ENCODE measurements at regions not wholly inside any gene's neighbourhood (a gene's known extent, or its start where the extent isn't known, plus 50 kb on each side); places are given as distances from the start of the nearest gene placed in this dataset.
A peak's percentile ranks its signal among the peaks of the same experiment; 100 is the strongest.
"Not testable (repeated sequence)": the region's sequence is repeated elsewhere in the genome, so short reads cannot be mapped to it uniquely, and the experiment has no call there.

DNA sequence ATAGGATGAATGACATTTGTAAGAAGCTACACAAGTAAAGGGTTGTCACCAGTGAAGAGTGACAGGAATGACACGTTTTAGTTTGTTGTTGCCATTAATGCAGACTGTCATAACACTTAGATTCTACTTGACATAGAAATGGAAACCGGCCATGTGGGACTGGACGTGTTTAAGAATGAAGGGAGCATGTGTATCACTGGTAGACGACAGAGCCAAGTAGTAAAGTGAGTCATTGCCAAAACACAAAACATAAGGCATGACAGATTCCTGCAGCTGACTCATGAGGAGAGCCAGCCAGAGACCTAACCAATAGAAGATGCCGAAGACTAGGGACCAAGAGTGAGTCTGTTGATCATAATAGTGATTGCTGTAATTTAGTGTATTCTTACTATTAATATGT is 106.2 kb upstream of the PLAAT1 start:
- WGBS, 2 donors = 17 to 23% methylated on average over 5 of the region's 5 CpGs
- TF ChIP-seq POLR2A (IDR thresholded peaks at IDR 0.05) = no peak
- TF ChIP-seq, protein P1, sequence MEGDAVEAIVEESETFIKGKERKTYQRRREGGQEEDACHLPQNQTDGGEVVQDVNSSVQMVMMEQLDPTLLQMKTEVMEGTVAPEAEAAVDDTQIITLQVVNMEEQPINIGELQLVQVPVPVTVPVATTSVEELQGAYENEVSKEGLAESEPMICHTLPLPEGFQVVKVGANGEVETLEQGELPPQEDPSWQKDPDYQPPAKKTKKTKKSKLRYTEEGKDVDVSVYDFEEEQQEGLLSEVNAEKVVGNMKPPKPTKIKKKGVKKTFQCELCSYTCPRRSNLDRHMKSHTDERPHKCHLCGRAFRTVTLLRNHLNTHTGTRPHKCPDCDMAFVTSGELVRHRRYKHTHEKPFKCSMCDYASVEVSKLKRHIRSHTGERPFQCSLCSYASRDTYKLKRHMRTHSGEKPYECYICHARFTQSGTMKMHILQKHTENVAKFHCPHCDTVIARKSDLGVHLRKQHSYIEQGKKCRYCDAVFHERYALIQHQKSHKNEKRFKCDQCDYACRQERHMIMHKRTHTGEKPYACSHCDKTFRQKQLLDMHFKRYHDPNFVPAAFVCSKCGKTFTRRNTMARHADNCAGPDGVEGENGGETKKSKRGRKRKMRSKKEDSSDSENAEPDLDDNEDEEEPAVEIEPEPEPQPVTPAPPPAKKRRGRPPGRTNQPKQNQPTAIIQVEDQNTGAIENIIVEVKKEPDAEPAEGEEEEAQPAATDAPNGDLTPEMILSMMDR (IDR thresholded peaks at IDR 0.05) = no peak
- peak in 1 of 2 donors; percentile 23 for DNase-seq (ENCODE audit: low spot score in 2 of 2)
- no peak overlapping the region for H3K4me3 ChIP-seq (ENCODE audit: low read depth, poor library complexity, severe bottlenecking)
- intact Hi-C loops (cut with DNase I; ENCODE audit: low total_unique reads) = no loop called here

DNA sequence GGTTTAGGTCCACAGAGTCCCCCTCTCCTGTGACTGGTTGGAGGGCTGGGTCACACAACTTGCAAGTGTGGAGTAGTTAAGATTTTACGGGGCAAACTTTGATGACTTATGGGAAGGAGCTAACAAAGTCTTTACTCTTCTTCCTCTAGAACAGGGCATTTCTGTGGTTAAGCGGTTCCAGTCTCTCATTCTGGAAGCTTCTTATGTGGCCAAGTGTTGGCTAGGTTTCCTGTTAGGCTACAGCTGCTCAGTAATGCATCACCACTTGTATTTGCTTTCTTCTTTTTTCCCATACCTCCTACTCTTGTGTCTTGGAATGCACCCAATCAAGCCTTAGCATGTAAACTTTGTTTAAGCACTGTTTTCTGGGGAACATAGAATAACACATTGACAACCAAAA is 100.6 kb upstream of the PLAAT1 start:
- no peak for TF ChIP-seq POLR2A (IDR thresholded peaks at IDR 0.05)
- TF ChIP-seq, protein P1 (IDR thresholded peaks at IDR 0.05) = no peak
- WGBS, 2 donors = 72 to 73% methylated on average over 2 of the region's 2 CpGs
- no peak for DNase-seq (ENCODE audit: low spot score in 2 of 2)
- H3K4me3 ChIP-seq (ENCODE audit: low read depth, poor library complexity, severe bottlenecking) = no peak overlapping the region
- intact Hi-C loops (cut with DNase I; ENCODE audit: low total_unique reads) = no loop called here

- no peak for DNase-seq (ENCODE audit: low spot score in 2 of 2)
- intact Hi-C loops (cut with DNase I; ENCODE audit: low total_unique reads) = no loop called here
- TF ChIP-seq POLR2A (IDR thresholded peaks at IDR 0.05) = no peak
- no peak overlapping the region for H3K4me3 ChIP-seq (ENCODE audit: low read depth, poor library complexity, severe bottlenecking)
- WGBS, 2 donors = 63 to 71% methylated on average over 3 of the region's 3 CpGs
Observed at GRCh38 chr3:193145248-193145647, 95.8 kb upstream of the PLAAT1 start.

GRCh38 chr3:193148688-193149473 is 92.1 kb upstream of the PLAAT1 start:
- no peak overlapping the region for H3K4me3 ChIP-seq (ENCODE audit: low read depth, poor library complexity, severe bottlenecking)
- intact Hi-C loops (cut with DNase I; ENCODE audit: low total_unique reads) = no loop called here
- DNase-seq (ENCODE audit: low spot score in 2 of 2) = no peak
- 47 to 51% methylated on average over 5 of the region's 5 CpGs for WGBS, 2 donors
- TF ChIP-seq POLR2A (IDR thresholded peaks at IDR 0.05) = no peak
- TF ChIP-seq, protein P1 (IDR thresholded peaks at IDR 0.05) = no peak

GRCh38 chr3:193149998-193150397 is 91.0 kb upstream of the PLAAT1 start:
- no peak for TF ChIP-seq POLR2A (IDR thresholded peaks at IDR 0.05)
- TF ChIP-seq, protein P1 (IDR thresholded peaks at IDR 0.05) = no peak
- no peak for DNase-seq (ENCODE audit: low spot score in 2 of 2)
- intact Hi-C loops (cut with DNase I; ENCODE audit: low total_unique reads) = no loop called here
- 85 to 86% methylated on average over 2 of the region's 2 CpGs for whole genome bisulfite sequencing, 2 donors
- H3K4me3 ChIP-seq (ENCODE audit: low read depth, poor library complexity, severe bottlenecking) = no peak overlapping the region

DNA sequence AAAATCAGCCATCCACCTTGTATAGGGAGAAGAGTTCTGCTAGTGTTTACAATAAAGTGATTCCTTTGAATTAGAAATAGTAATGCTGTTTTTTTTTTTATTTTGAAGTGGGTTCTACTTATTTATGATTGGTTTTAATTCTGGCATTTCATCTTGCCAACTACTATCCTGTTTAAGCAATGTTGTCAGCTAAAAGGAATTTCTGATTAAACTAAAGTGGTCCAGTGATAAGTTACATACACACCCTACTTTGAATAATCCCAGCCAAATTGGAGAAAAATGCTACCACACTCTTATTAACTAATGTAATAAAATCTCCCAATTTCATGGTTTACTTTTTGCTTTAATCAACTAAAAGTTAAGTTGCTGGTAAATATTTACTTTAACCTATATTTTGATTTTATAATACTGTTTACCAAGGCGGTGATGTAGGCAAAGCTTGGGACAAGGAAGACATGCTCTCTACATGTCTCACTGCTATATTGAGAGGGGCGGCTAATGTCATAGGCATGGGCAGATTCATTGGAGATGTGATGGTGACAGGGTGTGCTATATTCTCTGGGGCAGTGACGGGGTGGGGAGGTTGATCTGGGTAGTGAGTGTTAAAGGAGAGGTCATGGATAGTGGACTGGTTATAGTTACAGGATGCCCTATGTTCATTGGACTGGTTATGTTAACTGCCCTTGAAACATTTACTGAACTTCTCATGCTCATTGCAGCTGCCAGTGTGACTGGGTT is 85.8 kb upstream of the PLAAT1 start:
- intact Hi-C loops (cut with DNase I; ENCODE audit: low total_unique reads); DNase-seq (ENCODE audit: low spot score in 2 of 2); H3K4me3 ChIP-seq (ENCODE audit: low read depth, poor library complexity, severe bottlenecking): not testable (repeated sequence)
- 86 to 93% methylated on average over 3 of the region's 3 CpGs for WGBS, 2 donors
